GM04504 (cell line): ENCODE measurements at regions not wholly inside any gene's neighbourhood (a gene's known extent, or its start where the extent isn't known, plus 50 kb on each side); places are given as distances from the start of the nearest gene placed in this dataset.

ENCODE experiments used
- DNase-seq: peaks from one replicate; pipeline ENCODE4 v3.0.0-alpha.2; 2012; ENCODE audit warnings: low read depth

DNA sequence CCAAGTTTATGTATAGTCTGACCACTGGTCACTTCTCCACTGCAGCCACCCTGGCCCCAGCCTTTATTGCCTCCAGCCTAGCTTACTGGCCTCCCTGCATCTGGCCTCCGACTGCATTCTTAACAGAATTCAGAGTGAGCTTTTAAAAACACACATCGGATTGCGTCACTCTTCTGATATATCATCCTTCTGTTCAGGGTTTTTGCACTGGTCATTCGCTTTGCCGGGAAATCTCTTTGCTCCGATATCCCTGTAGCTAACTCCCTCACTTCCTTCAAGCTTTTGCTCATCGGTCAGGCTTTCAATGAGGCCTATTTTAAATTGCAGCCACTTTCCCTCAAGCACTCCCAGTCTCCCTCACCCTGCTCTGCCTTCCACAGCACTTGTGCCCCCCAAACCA lies 101.6 kb upstream of the DLX2 start:
- no peak for DNase-seq

DNA sequence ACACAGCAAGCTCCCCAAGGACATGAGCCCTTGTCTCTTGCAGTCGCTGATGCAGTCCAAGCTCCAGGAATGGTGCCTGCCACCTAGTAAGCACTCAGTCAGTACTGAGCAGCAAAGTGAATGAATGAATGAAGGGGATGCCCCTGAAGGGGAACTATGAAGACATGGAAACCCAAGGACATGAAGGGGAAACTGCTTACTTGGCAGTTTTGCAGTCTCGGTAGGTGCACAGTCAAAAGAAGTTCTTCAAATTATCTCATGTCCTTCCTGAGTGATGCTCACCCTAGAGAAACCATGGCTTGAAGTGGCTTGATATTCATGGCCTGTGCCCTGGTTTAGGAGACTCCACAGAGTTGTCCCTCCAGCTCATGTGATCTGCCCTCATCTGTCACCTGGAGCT lies 102.1 kb upstream of the DLX2 start:
- DNase-seq = no peak

DNA sequence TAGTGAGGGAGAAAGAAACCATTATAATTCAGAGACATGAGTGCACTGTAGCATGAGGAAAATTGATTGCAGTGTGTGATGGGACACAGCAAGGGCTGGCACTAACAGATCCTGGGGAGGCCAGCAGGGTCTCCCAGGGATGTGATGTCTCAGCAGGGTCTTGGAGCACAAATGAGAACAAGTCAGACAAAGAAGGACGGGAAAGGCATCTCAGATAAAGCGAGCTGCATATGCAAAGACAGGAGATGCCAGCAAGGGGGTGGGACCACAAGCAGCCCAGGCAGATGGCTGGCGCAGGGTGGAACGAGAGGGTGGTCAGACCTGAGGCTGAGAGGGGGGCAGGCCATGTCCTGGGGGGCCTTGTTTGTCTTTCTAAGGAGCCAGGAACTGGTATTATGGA lies 102.6 kb upstream of the DLX2 start:
- no peak for DNase-seq

DNA sequence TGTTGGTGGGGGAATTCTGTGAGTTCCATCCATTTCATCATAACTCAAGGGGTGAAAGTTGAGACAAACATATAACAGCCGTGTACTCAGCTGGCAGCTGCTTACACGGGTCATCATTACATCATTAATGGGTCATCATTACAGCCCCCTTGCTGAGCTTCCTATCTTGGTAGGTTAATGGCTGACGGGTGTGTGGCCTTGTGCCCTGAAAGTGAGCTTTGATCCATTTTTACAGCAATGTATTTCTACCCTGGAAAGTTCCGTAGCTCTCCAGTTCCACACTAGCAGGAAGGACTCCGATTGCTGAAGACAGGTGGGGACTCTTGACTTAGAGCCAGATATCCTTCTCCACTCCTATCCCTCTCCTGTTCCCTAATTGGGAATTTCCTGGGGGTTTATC lies 105.2 kb upstream of the DLX2 start:
- no peak for DNase-seq

DNA sequence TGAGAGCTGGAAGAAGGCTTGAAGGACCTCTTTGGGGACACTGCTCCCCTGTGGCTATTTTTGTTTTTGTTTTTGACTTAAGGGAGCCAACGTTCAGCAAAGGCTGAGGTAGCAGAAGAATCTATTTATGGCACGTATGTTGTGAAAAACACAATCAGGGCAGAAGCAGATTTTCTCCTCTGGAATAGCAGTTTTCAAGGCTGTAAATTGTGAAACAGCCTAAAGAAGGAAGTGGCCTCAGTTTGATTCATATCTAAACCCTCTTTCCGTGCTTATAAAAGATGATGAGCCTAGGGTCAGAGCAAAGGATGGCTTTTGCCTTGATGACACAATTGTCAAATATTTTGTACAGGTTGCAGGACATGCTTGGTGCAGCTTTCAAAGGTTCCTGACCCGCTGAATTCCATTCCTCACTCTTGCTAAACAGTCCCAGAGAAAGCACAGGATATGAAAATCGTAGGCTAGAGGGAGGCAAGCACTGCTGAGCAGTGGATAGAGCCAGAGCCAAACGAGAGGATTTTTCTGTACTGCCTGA lies 106.2 kb upstream of the DLX2 start:
- DNase-seq = peak; percentile 57

DNA sequence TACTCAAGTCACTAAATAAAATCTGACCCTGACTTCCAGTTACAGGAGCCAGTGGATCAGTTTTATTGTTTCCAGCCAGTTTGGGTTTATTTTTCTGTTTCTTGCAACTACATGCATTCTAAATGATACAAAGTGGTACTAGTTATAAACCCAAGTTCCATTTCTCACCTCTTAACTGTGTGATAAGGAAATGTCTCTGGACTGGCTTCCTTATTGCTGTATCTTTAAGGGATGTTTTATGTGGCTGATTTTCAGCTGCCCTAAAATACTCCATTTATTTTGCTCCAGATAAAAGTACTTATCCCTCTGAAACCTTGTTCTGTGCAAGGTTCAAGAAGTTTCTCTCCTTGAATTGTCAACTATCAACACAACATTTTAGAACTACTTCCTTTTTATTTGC lies 107.9 kb upstream of the DLX2 start:
- DNase-seq = no peak

DNA sequence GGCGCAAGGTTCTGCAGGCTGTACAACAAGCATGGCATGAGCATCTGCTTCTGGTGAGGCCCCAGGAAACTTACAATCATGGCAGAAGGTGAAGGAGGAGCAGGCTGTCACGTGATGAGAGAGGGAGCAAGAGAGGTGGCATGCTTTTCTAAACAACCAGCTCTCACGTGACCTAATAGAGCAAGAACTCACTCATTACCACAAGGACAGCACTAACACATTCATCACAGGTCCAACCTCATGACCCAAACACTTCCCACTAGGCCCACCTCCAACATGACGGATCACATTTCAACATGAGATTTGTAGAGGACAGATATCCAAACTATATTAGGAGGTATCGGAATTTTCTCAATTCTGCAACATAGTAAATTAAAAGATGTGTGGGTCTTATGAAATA lies 108.8 kb upstream of the DLX2 start:
- DNase-seq = no peak

DNA sequence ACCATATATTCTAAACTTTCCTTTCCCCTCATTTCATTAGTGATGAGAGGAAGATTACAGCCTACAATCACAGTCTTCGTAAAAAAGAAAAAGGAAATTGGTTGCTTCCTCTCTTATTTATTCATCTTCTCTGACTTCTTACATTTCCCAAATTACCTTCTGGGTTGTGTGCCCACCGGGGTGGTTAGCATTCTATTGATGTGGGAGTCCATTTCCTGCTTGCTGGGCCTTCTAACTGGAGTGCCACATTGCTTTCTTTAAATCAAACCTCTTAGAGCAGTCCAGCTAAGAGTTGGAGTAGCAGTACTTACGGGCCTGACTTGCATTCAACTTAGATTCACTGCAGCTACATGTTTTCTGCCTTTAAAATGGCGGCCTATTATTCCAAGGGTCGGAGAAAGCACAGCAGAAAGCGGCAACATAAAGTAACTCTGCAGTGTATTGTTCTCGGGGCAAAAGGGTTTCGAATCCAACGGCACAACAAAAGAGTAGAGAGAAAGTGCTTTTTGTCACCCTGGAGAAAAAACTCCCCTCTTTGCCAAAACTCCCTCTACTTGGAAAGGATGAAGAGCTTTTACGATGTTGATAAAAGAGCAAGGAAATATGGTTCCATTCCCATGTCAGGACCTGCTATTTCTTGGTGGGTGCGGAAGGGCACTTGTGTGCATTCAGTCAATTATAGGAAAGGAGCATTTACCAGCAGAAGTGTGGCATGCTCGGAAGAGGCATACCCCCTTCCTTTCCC lies 110.6 kb upstream of the DLX2 start:
- no peak for DNase-seq

DNA sequence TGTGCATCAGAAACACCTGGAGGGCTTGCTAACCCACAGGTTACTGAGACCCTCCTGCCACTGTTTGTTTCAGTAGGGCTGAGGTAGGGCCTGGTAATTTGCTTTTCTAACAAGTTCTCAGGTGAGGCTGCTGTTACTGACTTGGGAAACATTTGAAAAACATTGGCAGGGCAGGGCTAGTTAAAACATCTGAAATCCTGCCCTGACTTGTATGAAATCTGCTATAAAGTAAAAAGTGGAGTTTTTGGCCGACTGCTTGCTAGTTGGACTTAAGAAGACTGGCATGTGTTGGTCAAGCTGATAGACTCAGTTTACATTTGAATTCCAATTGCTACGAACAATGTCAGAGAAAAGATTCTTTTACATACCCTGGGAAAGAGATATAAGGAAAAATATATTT lies 111.6 kb upstream of the DLX2 start:
- no peak for DNase-seq

DNA sequence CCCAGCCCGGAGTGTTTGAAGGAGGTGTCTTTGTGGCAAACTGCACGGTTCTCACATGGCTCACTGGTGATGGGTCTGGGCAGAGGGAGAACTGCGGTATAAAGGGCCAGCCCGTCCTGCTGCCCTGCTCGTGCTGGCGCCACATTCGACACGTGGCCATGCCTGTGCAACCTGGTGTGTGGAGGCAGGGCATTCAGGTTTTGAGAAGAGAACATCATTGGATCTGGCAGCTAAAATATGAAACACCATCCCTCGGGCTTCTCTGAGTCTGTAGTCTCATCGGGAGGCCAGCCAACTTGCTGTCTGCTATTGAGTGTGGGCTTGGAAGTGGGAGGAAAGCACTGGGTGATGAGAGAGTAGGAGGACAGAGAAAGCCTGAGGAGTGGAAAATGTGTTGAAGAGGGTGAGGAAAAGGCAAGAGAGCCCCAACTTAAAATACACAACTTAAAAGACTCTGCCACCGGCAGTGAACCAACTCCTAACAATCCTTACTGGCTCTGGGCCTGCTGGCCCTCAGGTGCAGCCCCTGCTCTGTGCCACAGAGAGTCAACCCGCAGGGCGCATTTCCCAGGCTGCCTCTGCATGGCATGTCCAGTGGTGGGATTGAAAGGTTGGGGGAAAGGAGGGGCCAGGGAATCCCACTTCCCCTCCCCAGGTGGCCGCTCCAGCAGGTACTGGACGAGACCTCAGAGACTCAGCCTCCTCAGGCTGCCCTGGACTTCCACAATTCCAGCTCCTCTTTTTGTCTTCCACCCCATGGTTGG lies 112.7 kb upstream of the DLX2 start:
- DNase-seq = no peak

DNA sequence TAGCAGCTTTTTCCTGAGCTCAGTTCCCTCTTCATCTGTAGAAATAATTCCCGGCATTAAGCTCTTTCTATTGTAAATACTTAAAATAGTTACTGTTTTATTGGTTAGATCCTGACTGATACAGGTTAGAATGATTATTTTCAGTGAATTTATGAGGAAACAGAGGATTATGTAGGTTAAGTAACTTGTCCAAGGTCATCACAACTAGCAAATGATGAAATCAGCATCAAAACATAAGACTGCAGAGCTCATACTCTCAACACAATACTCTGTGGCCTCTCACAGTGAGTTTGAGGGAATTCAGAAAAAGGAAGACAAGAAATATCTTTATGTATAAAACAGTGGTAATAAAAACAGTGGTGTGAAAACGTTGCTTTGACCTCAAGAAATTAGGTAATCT lies 113.2 kb upstream of the DLX2 start:
- DNase-seq = no peak

DNA sequence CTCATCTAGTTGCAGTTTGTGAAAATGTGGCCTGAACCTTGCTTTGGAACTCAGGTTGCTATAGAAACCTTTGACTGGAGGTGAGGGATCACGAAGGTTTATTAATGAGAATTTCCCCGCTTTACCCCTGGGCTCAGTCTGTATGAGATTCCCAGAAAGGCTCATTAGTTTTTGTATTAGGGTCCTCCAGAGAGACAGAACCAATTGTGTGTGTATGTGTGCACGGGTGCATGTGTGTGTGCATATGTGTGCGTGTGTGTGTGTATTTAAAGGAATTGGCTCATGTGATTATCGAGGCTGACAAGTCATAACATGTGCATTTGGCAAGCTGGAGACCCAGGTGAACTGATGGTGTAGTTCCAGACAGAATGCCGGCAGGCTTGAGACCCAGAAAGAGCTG lies 113.8 kb upstream of the DLX2 start:
- no peak for DNase-seq

DNA sequence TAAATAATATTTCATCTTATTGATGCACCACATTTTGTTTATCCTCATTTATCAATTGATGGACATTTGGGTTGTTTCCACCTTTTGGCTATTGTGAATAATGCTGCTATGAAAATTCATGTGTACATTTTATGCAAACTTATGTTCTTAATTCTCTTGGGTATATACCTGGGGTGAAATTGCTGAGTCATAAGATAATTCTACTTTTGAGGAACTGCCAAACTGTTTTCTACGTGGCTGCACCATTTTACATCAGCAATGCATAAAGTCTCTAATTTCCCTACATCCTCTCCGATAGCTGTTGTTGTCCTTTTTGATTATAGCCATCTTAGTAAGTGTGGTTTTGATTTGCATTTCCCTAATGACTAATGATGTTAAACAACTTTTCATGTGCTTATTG lies 116.5 kb upstream of the DLX2 start:
- no peak for DNase-seq

DNA sequence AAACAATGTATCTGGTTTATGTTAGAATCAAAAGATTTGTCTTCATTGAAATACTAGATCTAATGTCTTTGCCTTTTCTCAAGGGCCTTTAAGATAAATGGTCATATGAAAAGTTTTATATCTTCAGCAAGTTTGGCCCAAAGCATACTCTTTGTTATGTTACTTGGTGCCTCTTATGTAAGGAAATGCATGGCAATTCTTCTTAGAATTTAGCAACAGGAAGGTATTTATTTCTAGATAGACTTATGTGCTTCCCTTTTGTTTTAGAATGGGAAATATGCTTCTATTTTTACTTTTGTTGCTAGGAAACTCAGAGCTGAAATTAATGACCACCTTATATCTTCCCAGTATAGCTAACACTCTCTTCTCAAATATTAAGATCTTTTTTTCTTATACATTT lies 117.4 kb upstream of the DLX2 start:
- DNase-seq = no peak

DNA sequence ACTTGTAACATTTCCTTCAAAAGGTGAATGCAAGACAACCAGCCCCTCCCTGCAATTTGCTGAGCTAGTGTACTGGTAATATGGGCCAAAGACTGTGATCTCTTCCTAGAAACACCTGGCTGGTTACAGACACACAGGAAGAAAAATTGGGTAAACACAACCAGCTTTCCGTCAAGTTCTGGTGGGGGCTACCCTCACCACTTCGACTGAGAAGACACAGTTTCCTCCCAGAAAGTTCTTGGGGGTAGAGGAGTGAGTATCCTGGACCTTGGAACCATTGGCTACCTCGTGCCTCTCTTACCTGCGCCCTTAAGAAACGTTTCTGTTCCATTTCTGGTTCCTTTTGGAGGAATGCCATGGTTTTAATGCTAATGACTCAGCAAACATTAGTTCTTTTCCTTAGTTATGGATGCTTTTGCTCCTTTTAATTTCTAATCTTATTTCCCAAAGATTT lies 120.9 kb upstream of the DLX2 start:
- DNase-seq = no peak

DNA sequence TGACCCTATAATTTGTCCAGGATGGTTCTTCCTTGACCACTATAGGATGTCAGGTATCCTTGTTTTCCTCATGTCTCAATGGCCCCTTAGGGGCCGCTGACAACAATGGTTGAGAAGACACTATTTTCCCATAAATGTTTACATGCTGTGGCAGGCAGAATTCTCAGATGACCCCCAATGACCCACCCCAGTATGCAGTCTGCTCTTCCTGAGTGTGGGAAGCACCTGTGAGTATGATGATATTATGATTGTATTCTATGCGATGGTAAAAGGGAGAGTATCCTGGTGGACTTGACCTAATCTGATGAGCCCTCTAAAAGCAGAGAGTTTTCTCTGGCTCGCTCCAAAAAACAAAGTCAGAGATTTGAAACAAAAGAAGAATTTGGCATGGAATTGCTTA lies 123.1 kb upstream of the DLX2 start:
- DNase-seq = no peak

DNA sequence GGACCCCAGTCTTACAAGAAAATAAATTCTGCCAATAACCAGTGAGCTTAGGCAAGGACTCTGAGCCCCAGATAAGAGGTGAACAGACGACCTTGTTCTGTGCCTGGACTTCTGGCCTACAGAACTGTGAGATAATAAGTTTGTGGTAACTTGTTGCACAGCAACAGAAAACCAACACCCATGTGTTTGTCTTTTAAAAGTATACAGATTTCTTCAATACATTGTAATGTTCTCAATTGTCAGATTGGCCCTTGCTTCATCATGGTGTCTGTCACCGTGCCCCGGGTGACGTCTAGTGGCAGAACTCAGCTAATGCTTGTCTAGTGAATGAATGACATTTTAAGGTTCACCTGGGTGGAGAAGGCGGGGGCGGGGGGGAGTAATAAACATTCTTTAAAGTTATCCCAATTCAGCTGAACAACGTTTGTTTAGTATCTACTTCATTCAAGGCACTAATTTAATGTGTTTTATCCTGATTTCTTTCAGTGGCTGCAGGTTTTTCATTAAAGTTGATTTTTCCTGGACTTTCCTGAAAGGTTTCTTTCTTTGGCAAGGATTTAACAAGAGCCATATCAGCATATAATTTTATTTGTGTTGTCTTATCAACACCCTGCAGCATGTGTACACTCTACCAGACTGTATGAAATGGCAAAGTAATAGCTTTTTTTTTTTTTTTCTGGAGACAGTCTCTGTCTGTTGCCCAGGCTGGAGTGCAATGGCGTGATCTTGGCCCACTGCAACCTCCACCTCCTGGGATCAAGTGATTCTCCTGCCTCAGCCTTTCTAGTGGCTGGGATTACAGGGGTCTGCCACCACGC lies 123.8 kb upstream of the DLX2 start:
- no peak for DNase-seq

DNA sequence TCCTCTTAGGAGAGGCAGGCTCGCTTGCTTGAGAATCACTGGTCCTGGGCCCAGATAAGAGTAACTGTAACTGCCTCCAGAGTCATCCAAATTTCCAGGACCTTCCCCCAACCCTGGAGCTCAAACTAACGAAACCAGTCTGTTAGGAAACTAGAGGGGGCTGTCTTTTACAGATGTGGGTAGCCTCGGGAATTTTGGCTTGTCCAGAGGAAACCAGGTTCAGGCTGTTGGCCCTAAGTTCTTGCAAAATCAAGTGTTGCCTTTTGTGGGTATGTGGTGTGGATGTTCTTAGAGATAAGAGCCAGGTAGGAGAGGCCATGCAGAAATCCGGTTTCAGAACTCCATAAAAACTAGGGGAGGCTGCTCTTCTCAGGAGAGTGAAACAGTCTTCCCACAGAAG lies 125.0 kb upstream of the DLX2 start:
- no peak for DNase-seq

DNA sequence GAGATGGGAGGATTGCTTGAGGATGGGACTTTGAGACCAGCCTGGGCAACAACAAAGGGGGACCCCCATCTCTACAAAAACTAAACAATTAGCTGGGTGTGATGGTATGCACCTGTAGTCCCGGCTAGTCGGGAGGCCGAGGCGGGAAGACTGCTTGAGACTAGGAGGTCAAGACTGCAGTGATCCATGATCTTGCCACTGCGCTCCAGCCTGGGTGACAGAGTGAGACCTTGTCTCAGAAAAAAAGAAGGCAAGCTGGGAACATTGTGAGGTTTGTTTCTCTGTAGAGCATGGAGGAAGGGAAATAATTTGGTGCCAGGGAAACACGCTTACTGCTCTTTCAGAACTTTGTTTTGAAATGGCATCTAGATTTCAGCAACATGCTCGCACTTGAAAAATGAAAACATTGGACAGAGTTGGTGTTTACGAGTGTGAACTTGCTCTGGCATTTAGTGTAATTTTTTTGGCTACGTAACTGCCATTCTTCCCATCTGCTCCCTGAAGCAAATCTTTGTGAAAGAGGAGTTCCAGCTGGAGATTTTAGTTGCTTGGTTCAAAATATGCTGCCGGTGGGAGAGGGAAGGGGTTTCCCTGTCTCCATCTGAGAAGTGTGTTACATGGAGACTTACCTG lies 125.6 kb upstream of the DLX2 start:
- no peak for DNase-seq

DNA sequence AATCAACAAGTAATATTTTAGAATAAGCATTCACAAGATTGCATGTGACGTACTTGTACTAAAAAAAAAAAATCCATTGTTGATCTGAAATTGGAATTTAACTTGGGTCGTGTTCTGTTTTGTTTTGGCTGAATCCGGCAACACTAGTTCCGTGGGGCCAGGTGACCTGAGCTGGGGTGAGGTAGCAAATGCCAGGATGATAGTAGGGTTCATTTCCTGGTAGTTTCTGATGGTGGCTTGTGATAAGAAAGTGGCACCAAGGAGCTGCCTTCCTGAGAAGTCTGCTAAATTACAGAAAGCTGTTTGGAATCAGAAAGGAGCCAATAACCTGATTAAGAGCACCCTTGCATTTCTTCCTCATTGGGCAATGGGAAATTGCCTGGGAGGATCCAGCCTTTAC lies 126.4 kb upstream of the DLX2 start:
- DNase-seq = no peak

DNA sequence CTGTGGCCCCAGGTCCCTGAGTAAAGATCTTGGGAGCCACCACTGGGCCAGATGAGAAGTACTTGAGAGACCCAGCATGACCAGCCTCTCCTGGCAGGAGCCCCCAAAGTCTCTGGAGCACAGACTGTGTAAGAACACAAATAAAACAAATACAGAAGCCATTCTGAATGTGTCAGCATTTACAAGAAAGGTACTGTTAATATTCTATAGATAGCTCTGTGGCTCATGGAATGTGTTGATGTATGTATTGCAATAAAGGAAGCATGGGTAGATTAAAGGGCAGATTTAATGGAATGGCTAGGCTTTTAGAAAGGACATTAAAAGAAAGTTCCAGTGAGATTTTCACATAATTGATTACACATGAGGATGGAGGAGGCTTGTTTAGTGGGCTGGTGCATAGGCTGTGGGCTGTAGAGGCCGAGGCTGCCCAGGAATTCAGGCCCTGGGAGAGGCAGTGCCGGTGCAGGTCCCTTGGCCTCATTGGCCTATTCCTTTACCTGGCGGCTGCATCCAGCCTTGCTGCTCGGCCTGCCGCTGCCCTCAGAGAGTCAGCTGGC lies 127.7 kb upstream of the DLX2 start:
- DNase-seq = no peak

DNA sequence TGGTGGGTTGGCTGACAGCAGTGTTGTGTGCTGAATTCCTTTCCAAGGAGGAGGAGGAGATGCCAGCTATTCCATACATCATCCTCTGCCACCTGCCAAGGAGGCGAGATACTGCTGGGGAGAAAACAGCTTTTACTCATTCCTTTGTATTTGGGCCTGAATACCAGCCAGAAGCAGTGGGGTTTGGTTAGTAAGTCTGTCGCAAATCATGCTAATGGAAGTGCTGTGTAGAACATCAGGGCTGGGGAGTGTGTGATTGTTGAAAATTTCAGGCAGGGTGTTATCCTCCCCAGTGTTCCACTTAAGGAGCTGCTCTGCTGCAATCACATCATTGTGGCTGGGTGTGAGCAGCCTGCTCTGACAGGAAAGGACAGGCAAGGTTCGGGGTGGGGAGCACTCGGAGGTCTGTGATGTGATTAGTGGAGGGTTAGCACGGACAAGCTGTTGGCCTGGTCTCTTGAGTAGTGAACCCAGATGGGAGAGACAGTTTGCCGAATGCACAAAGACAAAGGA lies 128.2 kb upstream of the DLX2 start:
- DNase-seq = no peak
